K562 (cell line): ENCODE measurements at regions not wholly inside any gene's neighbourhood (a gene's known extent, or its start where the extent isn't known, plus 50 kb on each side); places are given as distances from the start of the nearest gene placed in this dataset.

Experiments
- ATAC-seq: fragments of 200-7000 bp; cut with Tn5 transposase; 3 replicates; pipeline ENCODE4 v1.9.1; 2020; ENCODE audit warnings: moderate library complexity
- BruUV-seq: library from RNA; stranded (reverse); fragments of 400-500 nt; replicated peaks from 2 replicates; lab custom pipeline; 2021; lab: Mats Ljungman, UMichigan
- CTCF ChIA-PET: fragments of 300-600 bp; formaldehyde crosslinking; extraction: SDS; loops from one replicate; lab custom pipeline; 2021; ENCODE audit warnings: low intra/inter-chr PET ratio; lab: Yijun Ruan, JAX
- POLR2A ChIA-PET: fragments of 300-600, 350-650 bp; sonication (Branson Sonifier 250); formaldehyde crosslinking; extraction: SDS; loops from one replicate; lab custom pipeline; 2021; ENCODE audit warnings: antibody characterized with exemption, inconsistent platforms; lab: Yijun Ruan, JAX
- DNase-seq, 4 experiments: peaks; one replicate each; pipeline versions ENCODE4 v3.0.0 to v3.0.0-alpha.2; 2011 to 2018; ENCODE audit warnings: low spot score in 3 of 4, mixed read lengths in 3 of 4; ENCODE audit errors: extremely low read depth in 1 of 4
- FAIRE-seq: peaks from 2 replicates; lab custom pipeline; 2011; peaks lifted over from hg19 to GRCh38; lab: Jason Lieb, UNC
- H2AFZ ChIP-seq: 2 replicates; pipeline ENCODE4 v1.6.0; 2011; ENCODE audit warnings: low read depth, low read length, control low read depth, inconsistent platforms
- H3K27ac ChIP-seq: fragments of 200-600 bp; 3 replicates; pipeline ENCODE4 v1.8.0; 2011; ENCODE audit warnings: low read depth, mild to moderate bottlenecking, control low read depth, inconsistent platforms, low read length, moderate library complexity, mixed read lengths; ENCODE audit errors: extremely low read depth
- H3K27me3 ChIP-seq, 2 experiments: fragments of 300-600 bp in 1 of 2; 2 replicates in 1 of 2; 3 replicates in 1 of 2; pipeline versions ENCODE4 v1.6.0 to v1.8.0; 2011; ENCODE audit warnings: inconsistent platforms in 2 of 2, low read length in 2 of 2, mild to moderate bottlenecking in 1 of 2, mixed read lengths in 1 of 2, moderate library complexity in 1 of 2; ENCODE audit not compliant: control insufficient read depth in 2 of 2, insufficient read depth in 2 of 2
- H3K36me3 ChIP-seq: fragments of 300-600 bp; 3 replicates; pipeline ENCODE4 v1.8.0; 2011; ENCODE audit warnings: mild to moderate bottlenecking, low read length, inconsistent platforms; ENCODE audit not compliant: control insufficient read depth, insufficient read depth
- H3K4me1 ChIP-seq, 2 experiments: fragments of 200-600 bp in 1 of 2; replicated peaks in 1 of 2; 2 replicates in 1 of 2; 3 replicates in 1 of 2; pipeline versions ENCODE4 v1.5.1 to v1.8.0; 2011; ENCODE audit warnings: inconsistent platforms in 2 of 2, low read length in 2 of 2, mild to moderate bottlenecking in 1 of 2, mixed read lengths in 1 of 2, moderate library complexity in 1 of 2; ENCODE audit not compliant: control insufficient read depth in 2 of 2, insufficient read depth in 2 of 2
- H3K4me2 ChIP-seq: 2 replicates; pipeline ENCODE4 v1.6.1; 2011; ENCODE audit warnings: low read length, control low read depth, inconsistent platforms, mixed read lengths; ENCODE audit not compliant: insufficient read depth
- H3K4me3 ChIP-seq: fragments of 200-600 bp; sonication (generic), shearing (Covaris generic); 2 replicates; pipeline ENCODE4 v1.5.1; 2016; ENCODE audit warnings: control low read depth, inconsistent platforms
- H3K79me2 ChIP-seq: fragments of 200-600 bp; 3 replicates; pipeline ENCODE4 v1.8.0; 2011; ENCODE audit warnings: low read length, inconsistent platforms; ENCODE audit not compliant: control insufficient read depth, insufficient read depth
- H3K9ac ChIP-seq, 2 experiments: 2 replicates each; pipeline versions ENCODE4 v1.6.0 to v1.6.1; 2011; ENCODE audit warnings: low read depth in 2 of 2, low read length in 2 of 2, control low read depth in 1 of 2, inconsistent platforms in 1 of 2, mild to moderate bottlenecking in 1 of 2, mixed read lengths in 1 of 2; ENCODE audit not compliant: insufficient read depth in 1 of 2
- H3K9me1 ChIP-seq: one replicate; pipeline ENCODE4 v1.6.0; 2011; ENCODE audit warnings: inconsistent platforms, mild to moderate bottlenecking, low read length, moderate library complexity; ENCODE audit not compliant: control insufficient read depth, insufficient read depth
- H3K9me3 ChIP-seq: replicated peaks from 2 replicates; pipeline ENCODE4 v1.5.1; 2011; ENCODE audit warnings: low read depth, low read length, inconsistent platforms; ENCODE audit not compliant: control insufficient read depth, insufficient read depth
- H4K20me1 ChIP-seq: replicated peaks from 2 replicates; pipeline ENCODE4 v1.6.1; 2011; ENCODE audit warnings: low read length, inconsistent platforms, mixed read lengths; ENCODE audit not compliant: control insufficient read depth, insufficient read depth
- ETS2 ChIP-seq: IDR thresholded peaks from 2 replicates; pipeline ENCODE4 v1.6.1; 2016; ENCODE audit warnings: borderline replicate concordance, missing genetic modification characterization, mild to moderate bottlenecking, moderate library complexity, missing compliant biosample characterization; ENCODE audit not compliant: poor library complexity, severe bottlenecking
- HDGF ChIP-seq: fragments of 450-650 bp; IDR thresholded peaks from 2 replicates; pipeline ENCODE4 v1.6.1; 2016
- ILK ChIP-seq: fragments of 450-650 bp; IDR thresholded peaks from 2 replicates; pipeline ENCODE4 v1.6.1; 2016; ENCODE audit warnings: missing genetic modification characterization, low read depth, mild to moderate bottlenecking, missing compliant biosample characterization, moderate library complexity, borderline replicate concordance
- NUFIP1 ChIP-seq: fragments of 450-650 bp; IDR thresholded peaks from 2 replicates; pipeline ENCODE4 v1.6.1; 2018; ENCODE audit not compliant: partially characterized antibody
- PURB ChIP-seq: sonication (generic); formaldehyde crosslinking; IDR thresholded peaks from 2 replicates; pipeline ENCODE4 v1.9.0; 2021; ENCODE audit warnings: low read depth, mild to moderate bottlenecking, missing genetic modification reagents
- RBM39 ChIP-seq: fragments of 200-400 bp; formaldehyde crosslinking; optimal IDR thresholded peaks from 2 replicates; pipeline ENCODE3; 2018; ENCODE audit warnings: low read depth, low read length
- TBP ChIP-seq: optimal IDR thresholded peaks from 2 replicates; pipeline ENCODE3; 2011; ENCODE audit warnings: low read depth, low read length, improper control_type of control experiment
- ZBTB17 ChIP-seq: fragments of 450-650 bp; formaldehyde crosslinking; IDR thresholded peaks from 2 replicates; pipeline ENCODE4 v1.4.0; 2020; ENCODE audit warnings: mild to moderate bottlenecking
- ZNF695 ChIP-seq: fragments of 450-650 bp; formaldehyde crosslinking; IDR thresholded peaks from 2 replicates; pipeline ENCODE4 v1.4.0; 2020; ENCODE audit warnings: mild to moderate bottlenecking, moderate library complexity
- WGBS: fragments of 100-300 bp; shearing (Covaris generic); methylation state at CpG from one replicate; pipeline ENCODE4 v1.1.6; 2016; ENCODE audit warnings: low coverage, mixed read lengths; ENCODE audit not compliant: insufficient coverage; ENCODE audit errors: missing lambda C conversion rate; 5-methylcytosine and 5-hydroxymethylcytosine counted together
- in situ Hi-C: fragments of 300-500 bp; cut with MboI; formaldehyde crosslinking; loops from 4 replicates; pipeline ENCODE4 v1.15.0; 2018; ENCODE audit warnings: inconsistent platforms, mixed read lengths
- intact Hi-C: fragments of 100-400 bp; cut with micrococcal nuclease; formaldehyde crosslinking; loops from 2 replicates; pipeline ENCODE4 v1.14.2; 2022
- TF ChIP-seq, protein P1 (sequence below): fragments of 450-650 bp; formaldehyde crosslinking; conservative IDR thresholded peaks from 2 replicates; pipeline ENCODE4 v1.4.0; 2022; ENCODE audit warnings: mild to moderate bottlenecking, missing genetic modification characterization
- TF ChIP-seq, protein P2 (sequence below), 2 experiments: fragments of 450-650 bp in 1 of 2; sonication (generic) in 1 of 2; formaldehyde crosslinking; conservative IDR thresholded peaks; 2 replicates each; pipeline versions ENCODE4 v1.4.0 to v1.8.1; 2020 to 2022; ENCODE audit warnings: mild to moderate bottlenecking in 1 of 2, missing genetic modification reagents in 1 of 2

DNA sequence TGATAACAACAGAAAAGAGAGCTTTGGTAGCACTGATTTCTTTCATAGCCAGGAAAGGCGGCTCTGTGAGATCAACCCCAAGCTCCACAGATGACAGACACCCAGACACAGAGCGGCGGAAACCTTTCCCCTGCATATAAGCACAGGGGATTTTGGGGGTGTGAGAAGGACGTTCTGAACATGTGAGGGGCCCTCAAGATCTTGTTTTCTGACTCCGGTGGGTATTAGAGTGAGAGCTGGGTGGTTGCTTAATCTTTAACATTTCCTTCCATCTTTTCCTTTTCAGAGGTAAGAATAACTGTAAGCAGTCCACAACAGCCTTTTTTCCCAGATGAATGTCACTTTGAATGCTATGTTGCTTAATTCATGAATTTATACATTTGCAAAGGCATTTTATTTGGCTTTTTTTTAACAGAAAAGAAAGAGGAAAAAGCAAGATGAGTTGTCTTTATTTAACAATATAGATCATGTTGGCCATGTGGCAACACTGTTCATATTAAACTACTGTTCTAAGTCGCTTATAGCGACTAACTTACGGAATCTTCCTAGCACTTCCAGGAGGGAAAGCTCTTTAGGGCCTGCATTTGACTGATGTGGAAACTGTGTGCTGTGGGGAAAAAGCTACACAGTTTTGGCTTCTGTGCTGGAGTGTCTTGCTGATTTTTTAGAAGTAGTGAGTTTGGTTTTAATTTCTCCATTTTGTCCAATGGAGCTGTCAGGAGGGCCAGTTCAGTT, 80.5 kb upstream of the NAA20 start:
- no peak overlapping the region for H3K27ac ChIP-seq
- TF ChIP-seq ZBTB17 (no peak), ZNF695 (CRISPR knock-in tag) (no peak), RBM39 (no peak), ILK (tag) (no peak), ETS2 (no peak), HDGF (no peak), NUFIP1 (no peak), TBP (no peak), PURB (CRISPR knock-in tag) (no peak)
- TF ChIP-seq, protein P1, sequence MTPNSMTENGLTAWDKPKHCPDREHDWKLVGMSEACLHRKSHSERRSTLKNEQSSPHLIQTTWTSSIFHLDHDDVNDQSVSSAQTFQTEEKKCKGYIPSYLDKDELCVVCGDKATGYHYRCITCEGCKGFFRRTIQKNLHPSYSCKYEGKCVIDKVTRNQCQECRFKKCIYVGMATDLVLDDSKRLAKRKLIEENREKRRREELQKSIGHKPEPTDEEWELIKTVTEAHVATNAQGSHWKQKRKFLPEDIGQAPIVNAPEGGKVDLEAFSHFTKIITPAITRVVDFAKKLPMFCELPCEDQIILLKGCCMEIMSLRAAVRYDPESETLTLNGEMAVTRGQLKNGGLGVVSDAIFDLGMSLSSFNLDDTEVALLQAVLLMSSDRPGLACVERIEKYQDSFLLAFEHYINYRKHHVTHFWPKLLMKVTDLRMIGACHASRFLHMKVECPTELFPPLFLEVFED (CRISPR knock-in tag): no peak
- TF ChIP-seq, protein P2, sequence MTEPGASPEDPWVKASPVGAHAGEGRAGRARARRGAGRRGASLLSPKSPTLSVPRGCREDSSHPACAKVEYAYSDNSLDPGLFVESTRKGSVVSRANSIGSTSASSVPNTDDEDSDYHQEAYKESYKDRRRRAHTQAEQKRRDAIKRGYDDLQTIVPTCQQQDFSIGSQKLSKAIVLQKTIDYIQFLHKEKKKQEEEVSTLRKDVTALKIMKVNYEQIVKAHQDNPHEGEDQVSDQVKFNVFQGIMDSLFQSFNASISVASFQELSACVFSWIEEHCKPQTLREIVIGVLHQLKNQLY (CRISPR knock-in tag; conservative IDR thresholded peaks at IDR 0.05): no peak
- TF ChIP-seq, all 486 proteins: peak for 0
- no peaks in the 10 kb centered on the region for H3K79me2 ChIP-seq
- in situ Hi-C loops (no loop called here), intact Hi-C loops (no loop called here)
- no TSS peak for BruUV-seq
- DNase-seq: no peak
- no peaks in the 10 kb centered on the region for H4K20me1 ChIP-seq
- no peak overlapping the region for H3K9ac ChIP-seq
- 2% methylated on average over 8 of the region's 8 CpGs for WGBS
- no peaks in the 10 kb centered on the region for H3K36me3 ChIP-seq
- FAIRE-seq: no peak
- ATAC-seq: no peak
- no peak overlapping the region for H2AFZ ChIP-seq
- H3K9me3 ChIP-seq: no peaks in the 10 kb centered on the region
- H3K9me1 ChIP-seq: no peaks in the 10 kb centered on the region
- CTCF ChIA-PET: no interaction called here
- H3K27me3 ChIP-seq: peaks cover 2 to 16% of the 10 kb centered on the region in 2 experiments; a peak in 2 of 5 replicates
- H3K4me2 ChIP-seq: no peak overlapping the region
- POLR2A ChIA-PET: interaction anchor here (0.8 kb wide), 1 partner anchor 44 kb away, joined by 3 read pairs; no protein-coding TSS in a partner anchor
- no peak overlapping the region for H3K4me3 ChIP-seq
- H3K4me1 ChIP-seq: no peaks in the 10 kb centered on the region
